GM21381 (cell line): ENCODE measurements at regions not wholly inside any gene's neighbourhood (a gene's known extent, or its start where the extent isn't known, plus 50 kb on each side); places are given as distances from the start of the nearest gene placed in this dataset.
"Not testable (repeated sequence)": the region's sequence is repeated elsewhere in the genome, so short reads cannot be mapped to it uniquely, and the experiment has no call there.

Experiments
- ATAC-seq: cut with Tn5 transposase; IDR thresholded peaks from one replicate; pipeline ENCODE4 v1.9.1; 2021; ENCODE audit warnings: mild to moderate bottlenecking, moderate library complexity; ENCODE audit not compliant: unreplicated experiment

- ATAC-seq: no peak
Observed at GRCh38 chr12:34301251-34302130, 279.2 kb downstream of the ALG10 start.

- ATAC-seq: no peak
Observed at GRCh38 chr12:34302131-34302885, 280.0 kb downstream of the ALG10 start.

- ATAC-seq: no peak
Observed at GRCh38 chr12:34303091-34303870, 281.0 kb downstream of the ALG10 start.

- ATAC-seq: no peak
Observed at GRCh38 chr12:34304001-34304400, 281.7 kb downstream of the ALG10 start.

- no peak for ATAC-seq
Observed at GRCh38 chr12:34304546-34304945, 282.2 kb downstream of the ALG10 start.

- ATAC-seq: no peak
Observed at GRCh38 chr12:34305176-34305575, 282.9 kb downstream of the ALG10 start.

GRCh38 chr12:34306133-34306830 lies 284.0 kb downstream of the ALG10 start:
- no peak for ATAC-seq

- ATAC-seq: not testable (repeated sequence)
Observed at GRCh38 chr12:34309806-34310804, 287.8 kb downstream of the ALG10 start.

- ATAC-seq: no peak
Observed at GRCh38 chr12:34311337-34311736, 289.0 kb downstream of the ALG10 start.

- no peak for ATAC-seq
Observed at GRCh38 chr12:34327671-34328070, 305.4 kb downstream of the ALG10 start.

- no peak for ATAC-seq
Observed at GRCh38 chr12:34333337-34333736, 311.0 kb downstream of the ALG10 start.

- ATAC-seq: no peak
Observed at GRCh38 chr12:34334538-34334937, 312.2 kb downstream of the ALG10 start.

- no peak for ATAC-seq
Observed at GRCh38 chr12:34334953-34335743, 312.9 kb downstream of the ALG10 start.

- ATAC-seq: no peak
Observed at GRCh38 chr12:34335819-34336262, 313.5 kb downstream of the ALG10 start.

GRCh38 chr12:34336619-34337465 lies 314.5 kb downstream of the ALG10 start:
- no peak for ATAC-seq

GRCh38 chr12:34338751-34339150 lies 316.5 kb downstream of the ALG10 start:
- no peak for ATAC-seq

GRCh38 chr12:34339922-34340321 lies 317.6 kb downstream of the ALG10 start:
- no peak for ATAC-seq
